Glutamatergic neuron (in vitro differentiated cells): ENCODE measurements at regions not wholly inside any gene's neighbourhood (a gene's known extent, or its start where the extent isn't known, plus 50 kb on each side); places are given as distances from the start of the nearest gene placed in this dataset.

ENCODE experiments used
- DNase-seq: peaks from one replicate; pipeline ENCODE4 v3.0.0; 2022
- H3K27ac Mint-ChIP-seq: one replicate; pipeline ENCODE4 v1.8.0; 2020; ENCODE audit warnings: mild to moderate bottlenecking, mixed read lengths, inconsistent platforms; ENCODE audit not compliant: unreplicated experiment
- H3K27me3 Mint-ChIP-seq: one replicate; pipeline ENCODE4 v1.8.0; 2020; ENCODE audit warnings: mild to moderate bottlenecking, moderate library complexity, mixed read lengths, inconsistent platforms; ENCODE audit not compliant: unreplicated experiment
- H3K36me3 Mint-ChIP-seq: one replicate; pipeline ENCODE4 v1.8.0; 2020; ENCODE audit warnings: mild to moderate bottlenecking, mixed read lengths, inconsistent platforms; ENCODE audit not compliant: unreplicated experiment
- H3K4me1 Mint-ChIP-seq: one replicate; pipeline ENCODE4 v1.8.0; 2020; ENCODE audit warnings: mild to moderate bottlenecking, low read depth, mixed read lengths, inconsistent platforms; ENCODE audit not compliant: unreplicated experiment
- H3K4me3 Mint-ChIP-seq: one replicate; pipeline ENCODE4 v1.8.0; 2020; ENCODE audit warnings: mild to moderate bottlenecking, mixed read lengths, inconsistent platforms; ENCODE audit not compliant: unreplicated experiment
- H3K9me3 Mint-ChIP-seq: one replicate; pipeline ENCODE4 v1.8.0; 2020; ENCODE audit warnings: mild to moderate bottlenecking, moderate library complexity, mixed read lengths, inconsistent platforms; ENCODE audit not compliant: unreplicated experiment
- CTCF ChIP-seq: fragments of 200-600 bp; sonication (generic); IDR thresholded peaks from one replicate; pipeline ENCODE4 v1.5.0; 2021; ENCODE audit not compliant: partially characterized antibody, unreplicated experiment

DNA sequence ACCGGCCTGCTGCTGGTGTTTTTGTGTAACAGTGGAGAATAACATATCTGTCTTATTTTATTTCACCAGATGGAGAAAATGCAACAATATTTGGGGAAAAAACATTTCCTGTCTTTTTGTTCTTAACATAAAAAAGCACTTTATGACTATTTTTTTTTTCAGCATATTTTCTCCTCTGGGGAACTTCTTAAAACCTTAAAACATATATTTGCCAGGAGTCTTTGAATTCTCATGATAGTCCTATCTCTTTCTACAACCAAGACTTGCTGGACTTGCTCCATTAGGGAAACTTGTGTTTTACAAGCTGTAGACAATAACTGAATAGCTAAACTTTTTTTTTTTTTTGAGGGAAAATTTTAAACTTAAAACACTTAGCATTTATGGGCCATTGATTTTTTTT lies 98.6 kb upstream of the PRDM1 start:
- DNase-seq = no peak
- H3K27me3 Mint-ChIP-seq = peaks cover 12% of the 10 kb centered on the region
- H3K4me1 Mint-ChIP-seq = peaks cover 12% of the 10 kb centered on the region
- peaks cover 3% of the 10 kb centered on the region for H3K9me3 Mint-ChIP-seq
- no peak overlapping the region for H3K4me3 Mint-ChIP-seq
- no peak for TF ChIP-seq CTCF
- H3K36me3 Mint-ChIP-seq = peaks cover 2% of the 10 kb centered on the region
- no peak overlapping the region for H3K27ac Mint-ChIP-seq

GRCh38 chr6:105986998-105987397 lies 99.1 kb upstream of the PRDM1 start:
- Mint-ChIP-seq H3K4me3 (peak overlapping the region; percentile 7), H3K4me1 (peaks cover 12% of the 10 kb centered on the region), H3K36me3 (peaks cover 7% of the 10 kb centered on the region), H3K27ac (no peak overlapping the region), H3K27me3 (peaks cover 14% of the 10 kb centered on the region), H3K9me3 (peaks cover 3% of the 10 kb centered on the region)
- no peak for TF ChIP-seq CTCF
- no peak for DNase-seq

DNA sequence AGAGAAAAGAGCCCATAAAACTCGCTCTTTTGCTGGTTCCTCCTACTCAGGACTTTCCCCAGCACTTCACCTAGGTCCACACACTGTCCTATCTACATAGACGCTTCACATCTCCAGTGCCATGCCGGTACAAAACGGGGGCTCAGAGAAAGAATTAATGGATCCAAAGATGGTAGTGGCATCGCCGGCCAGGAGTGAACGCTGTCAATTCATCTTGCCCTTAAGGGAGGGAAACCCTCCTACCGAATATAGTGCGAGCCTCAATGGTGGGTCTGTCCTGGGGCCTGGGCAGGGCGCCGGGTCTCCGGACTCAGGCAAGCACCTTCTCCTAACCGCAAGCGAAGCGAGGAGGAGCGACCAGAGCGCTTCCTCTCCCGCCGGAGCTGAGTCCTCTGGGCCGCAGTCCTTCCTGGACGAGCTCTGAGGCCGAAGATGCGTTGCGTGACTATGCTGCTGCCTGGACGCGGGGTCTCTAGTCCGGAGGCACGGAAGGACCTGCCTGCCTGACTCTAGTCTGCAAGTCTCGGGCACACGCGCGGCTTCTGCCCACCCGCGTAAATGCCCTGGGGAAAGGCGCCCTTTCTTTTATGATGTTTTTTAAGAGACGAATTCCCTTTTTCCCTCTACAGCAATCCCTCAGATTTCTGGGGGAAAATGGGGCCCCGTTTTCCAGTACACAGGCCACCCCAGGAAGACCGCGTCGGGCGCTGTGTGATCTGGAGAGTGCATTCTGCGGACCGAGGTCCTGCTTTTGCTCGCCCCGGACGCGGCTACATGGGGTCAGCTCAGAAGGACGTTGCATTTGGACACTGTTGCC lies 100.1 kb upstream of the PRDM1 start:
- Mint-ChIP-seq H3K4me1 (peaks cover 13% of the 10 kb centered on the region), H3K36me3 (peaks cover 10% of the 10 kb centered on the region), H3K4me3 (peak overlapping the region; percentile 61), H3K27me3 (peaks cover 22% of the 10 kb centered on the region), H3K27ac (no peak overlapping the region), H3K9me3 (peaks cover 2% of the 10 kb centered on the region)
- DNase-seq = peak; percentile 45
- TF ChIP-seq CTCF = no peak

DNA sequence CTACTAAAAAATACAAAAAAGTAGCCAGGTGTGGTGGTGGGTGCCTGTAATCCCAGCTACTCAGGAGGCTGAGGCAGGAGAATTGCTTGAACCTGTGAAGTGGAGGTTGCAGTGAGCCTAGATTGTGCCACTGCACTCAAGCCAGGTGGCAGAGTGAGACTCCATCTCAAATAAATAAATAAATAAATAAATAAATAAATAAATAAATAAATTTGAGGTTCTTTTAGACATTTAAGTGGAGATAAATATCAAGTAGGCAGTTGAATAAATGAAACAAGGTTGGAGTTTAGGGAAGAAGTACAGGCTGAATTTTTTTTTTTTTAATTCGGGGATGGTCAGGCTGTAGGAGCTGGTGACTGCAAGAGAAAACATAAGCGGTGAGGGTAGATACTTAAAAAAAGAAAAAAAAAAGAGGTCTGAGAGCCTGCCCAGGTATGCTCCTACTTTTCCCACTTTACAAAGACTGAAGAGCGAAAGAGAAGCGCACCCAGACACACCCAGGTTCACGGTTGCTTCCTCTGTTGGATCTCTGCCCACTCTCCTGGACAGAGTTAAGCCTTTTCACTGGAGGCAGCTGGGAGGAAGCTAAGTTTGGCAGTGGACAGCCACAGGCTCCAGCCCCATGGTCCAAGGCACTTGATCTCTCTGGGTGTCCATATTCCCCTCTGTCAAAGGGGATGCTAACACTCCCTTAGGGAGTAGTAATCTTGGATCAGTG lies 100.9 kb upstream of the PRDM1 start:
- H3K9me3 Mint-ChIP-seq = peaks cover 5% of the 10 kb centered on the region

More for the DNA sequence above, 100.9 kb upstream of the PRDM1 start:
- peaks cover 15% of the 10 kb centered on the region for H3K4me1 Mint-ChIP-seq
- peak overlapping the region; percentile 61 for H3K4me3 Mint-ChIP-seq
- H3K27ac Mint-ChIP-seq = no peak overlapping the region
- no peak for DNase-seq
- peaks cover 25% of the 10 kb centered on the region for H3K27me3 Mint-ChIP-seq
- peaks cover 10% of the 10 kb centered on the region for H3K36me3 Mint-ChIP-seq
- TF ChIP-seq CTCF = no peak
